ENCODE measurements at regions not wholly inside any gene's neighbourhood (a gene's known extent, or its start where the extent isn't known, plus 50 kb on each side); places are given as distances from the start of the nearest gene placed in this dataset.

GRCh38 chr14:101490771-101491170 lies 70.5 kb upstream of the DIO3 start:
- TF ChIP-seq, protein P1, sequence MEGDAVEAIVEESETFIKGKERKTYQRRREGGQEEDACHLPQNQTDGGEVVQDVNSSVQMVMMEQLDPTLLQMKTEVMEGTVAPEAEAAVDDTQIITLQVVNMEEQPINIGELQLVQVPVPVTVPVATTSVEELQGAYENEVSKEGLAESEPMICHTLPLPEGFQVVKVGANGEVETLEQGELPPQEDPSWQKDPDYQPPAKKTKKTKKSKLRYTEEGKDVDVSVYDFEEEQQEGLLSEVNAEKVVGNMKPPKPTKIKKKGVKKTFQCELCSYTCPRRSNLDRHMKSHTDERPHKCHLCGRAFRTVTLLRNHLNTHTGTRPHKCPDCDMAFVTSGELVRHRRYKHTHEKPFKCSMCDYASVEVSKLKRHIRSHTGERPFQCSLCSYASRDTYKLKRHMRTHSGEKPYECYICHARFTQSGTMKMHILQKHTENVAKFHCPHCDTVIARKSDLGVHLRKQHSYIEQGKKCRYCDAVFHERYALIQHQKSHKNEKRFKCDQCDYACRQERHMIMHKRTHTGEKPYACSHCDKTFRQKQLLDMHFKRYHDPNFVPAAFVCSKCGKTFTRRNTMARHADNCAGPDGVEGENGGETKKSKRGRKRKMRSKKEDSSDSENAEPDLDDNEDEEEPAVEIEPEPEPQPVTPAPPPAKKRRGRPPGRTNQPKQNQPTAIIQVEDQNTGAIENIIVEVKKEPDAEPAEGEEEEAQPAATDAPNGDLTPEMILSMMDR (conservative IDR thresholded peaks at IDR 0.05; ENCODE audit: low read depth in 2 of 2): no peak
- no peak for TF ChIP-seq REST (IDR thresholded peaks at IDR 0.05; ENCODE audit: unreplicated experiment)
